HepG2 (cell line): ENCODE measurements at regions not wholly inside any gene's neighbourhood (a gene's known extent, or its start where the extent isn't known, plus 50 kb on each side); places are given as distances from the start of the nearest gene placed in this dataset.

Experiments
- ATAC-seq: fragments of 200-7000 bp; cut with Tn5 transposase; 3 replicates; pipeline ENCODE4 v1.9.1; 2020; ENCODE audit warnings: mild to moderate bottlenecking, moderate library complexity
- BruUV-seq: library from RNA; stranded (reverse); fragments of 400-500 nt; replicated peaks from 2 replicates; lab custom pipeline; 2021; lab: Mats Ljungman, UMichigan
- CTCF ChIA-PET: fragments of 300-600 bp; formaldehyde crosslinking; extraction: SDS; loops from one replicate; lab custom pipeline; 2021; ENCODE audit warnings: low total read pairs, inconsistent platforms, low intra/inter-chr PET ratio; lab: Yijun Ruan, JAX
- POLR2A ChIA-PET: fragments of 350-600 bp; sonication (Branson Sonifier 250); formaldehyde crosslinking; loops from one replicate; lab custom pipeline; 2020; ENCODE audit warnings: antibody characterized with exemption, inconsistent platforms; lab: Yijun Ruan, JAX
- DNase-seq: peaks from one replicate; pipeline ENCODE4 v3.0.0-alpha.2; 2015; ENCODE audit warnings: low spot score
- FAIRE-seq: peaks from 3 replicates; lab custom pipeline; 2011; peaks lifted over from hg19 to GRCh38; lab: Jason Lieb, UNC
- H2AFZ ChIP-seq: one replicate; pipeline ENCODE4 v1.6.1; 2011; ENCODE audit warnings: low read length, inconsistent platforms
- H3K27ac ChIP-seq: fragments of 300-600 bp; 3 replicates; pipeline ENCODE4 v1.8.0; 2011; ENCODE audit warnings: mixed run types, mild to moderate bottlenecking, mixed read lengths, low read length, inconsistent platforms; ENCODE audit not compliant: insufficient read depth; ENCODE audit errors: extremely low read length
- H3K27me3 ChIP-seq, 2 experiments: fragments of 200-600 bp in 1 of 2; 2 replicates in 1 of 2; 3 replicates in 1 of 2; pipeline versions ENCODE4 v1.6.0 to v1.8.0; 2011; ENCODE audit warnings: low read length in 2 of 2, mild to moderate bottlenecking in 2 of 2, moderate library complexity in 2 of 2, inconsistent platforms in 1 of 2; ENCODE audit not compliant: insufficient read depth in 2 of 2, control insufficient read depth in 1 of 2
- H3K36me3 ChIP-seq, 2 experiments: fragments of 200-600 bp in 1 of 2; replicated peaks in 1 of 2; 2 replicates in 1 of 2; 3 replicates in 1 of 2; pipeline versions ENCODE4 v1.5.1 to v1.8.0; 2011; ENCODE audit warnings: low read length in 2 of 2, inconsistent platforms in 1 of 2; ENCODE audit not compliant: insufficient read depth in 2 of 2, control insufficient read depth in 1 of 2
- H3K4me1 ChIP-seq: 2 replicates; pipeline ENCODE4 v1.5.1; 2012; ENCODE audit warnings: low read length, inconsistent platforms; ENCODE audit not compliant: insufficient read depth
- H3K4me2 ChIP-seq: 2 replicates; pipeline ENCODE4 v1.6.0; 2011; ENCODE audit warnings: low read depth, low read length, inconsistent platforms
- H3K4me3 ChIP-seq, 3 experiments: fragments of 200-600 bp in 1 of 3; sonication (generic), shearing (Covaris generic) in 1 of 3; replicated peaks in 1 of 3; 2 replicates each; pipeline ENCODE4 v1.5.1; 2011 to 2016; ENCODE audit warnings: low read length in 3 of 3, inconsistent platforms in 2 of 3, low read depth in 2 of 3, mild to moderate bottlenecking in 2 of 3, control low read depth in 1 of 3, mixed read lengths in 1 of 3; ENCODE audit not compliant: insufficient read depth in 1 of 3
- H3K79me2 ChIP-seq: one replicate; pipeline ENCODE4 v1.6.1; 2011; ENCODE audit warnings: low read length, inconsistent platforms; ENCODE audit not compliant: insufficient read depth
- H3K9ac ChIP-seq: 2 replicates; pipeline ENCODE4 v1.6.0; 2011; ENCODE audit warnings: mild to moderate bottlenecking, low read depth, low read length, inconsistent platforms; ENCODE audit not compliant: insufficient read depth
- H3K9me3 ChIP-seq: 2 replicates; pipeline ENCODE4 v1.5.1; 2012; ENCODE audit warnings: mild to moderate bottlenecking, low read length
- H4K20me1 ChIP-seq: 2 replicates; pipeline ENCODE4 v1.6.0; 2011; ENCODE audit warnings: inconsistent platforms, mild to moderate bottlenecking, low read length, moderate library complexity; ENCODE audit not compliant: insufficient read depth
- GTF3A ChIP-seq: sonication (generic); formaldehyde crosslinking; conservative IDR thresholded peaks from 2 replicates; pipeline ENCODE4 v1.4.0; 2020; ENCODE audit warnings: mild to moderate bottlenecking, missing genetic modification reagents
- KAT2B ChIP-seq: fragments of 150-350 bp; IDR thresholded peaks from 2 replicates; pipeline ENCODE4 v1.6.1; 2014; ENCODE audit warnings: low read depth, low read length, borderline replicate concordance
- PAF1 ChIP-seq: IDR thresholded peaks from 2 replicates; pipeline ENCODE4 v1.6.1; 2016; ENCODE audit warnings: missing genetic modification reagents, missing compliant biosample characterization
- SMAD3 ChIP-seq: sonication (generic); formaldehyde crosslinking; IDR thresholded peaks from 2 replicates; pipeline ENCODE4 v1.4.0; 2020; ENCODE audit warnings: missing genetic modification reagents
- SNRNP70 ChIP-seq: fragments of 200-400 bp; formaldehyde crosslinking; IDR thresholded peaks from 2 replicates; pipeline ENCODE4 v1.6.1; 2017; ENCODE audit warnings: mild to moderate bottlenecking, low read depth, low read length, moderate library complexity
- ZNF121 ChIP-seq: sonication (generic); formaldehyde crosslinking; IDR thresholded peaks from 2 replicates; pipeline ENCODE4 v1.5.0; 2020; ENCODE audit warnings: mild to moderate bottlenecking, missing genetic modification reagents
- ZNF331 ChIP-seq: sonication (generic); formaldehyde crosslinking; IDR thresholded peaks from 2 replicates; pipeline ENCODE4 v1.4.0; 2020; ENCODE audit warnings: missing genetic modification reagents
- ZNF34 ChIP-seq: sonication (generic); formaldehyde crosslinking; IDR thresholded peaks from 2 replicates; pipeline ENCODE4 v1.4.0; 2020; ENCODE audit warnings: mild to moderate bottlenecking, missing genetic modification reagents, borderline replicate concordance
- ZNF354B ChIP-seq: sonication (generic); formaldehyde crosslinking; IDR thresholded peaks from 2 replicates; pipeline ENCODE4 v1.8.0; 2022; ENCODE audit warnings: mild to moderate bottlenecking, missing genetic modification reagents
- WGBS: methylation state at CpG from one replicate; pipeline ENCODE4 v1.1.6; 2017; ENCODE audit warnings: low lambda C conversion rate; 5-methylcytosine and 5-hydroxymethylcytosine counted together
- in situ Hi-C: cut with HindIII; loops from 2 replicates; pipeline ENCODE4 v1.10.0; 2017; ENCODE audit warnings: low pct_unique_long_range_greater_than_20kb; ENCODE audit not compliant: extremely low pct_ligation_motif_present
- intact Hi-C: fragments of 100-400 bp; cut with micrococcal nuclease; formaldehyde crosslinking; loops from one replicate; pipeline ENCODE4 v1.10.0; 2022; ENCODE audit not compliant: unreplicated experiment
- TF ChIP-seq, protein P1 (sequence below): sonication (generic); formaldehyde crosslinking; IDR thresholded peaks from 2 replicates; pipeline ENCODE4 v1.4.0; 2020; ENCODE audit warnings: missing genetic modification reagents
- TF ChIP-seq, protein P2 (sequence below): sonication (generic); formaldehyde crosslinking; IDR thresholded peaks from 2 replicates; pipeline ENCODE4 v1.5.1; 2020; ENCODE audit warnings: missing genetic modification reagents, mild to moderate bottlenecking, borderline replicate concordance
- TF ChIP-seq, protein P3 (sequence below): sonication (generic); formaldehyde crosslinking; IDR thresholded peaks from 2 replicates; pipeline ENCODE4 v1.8.1; 2023; ENCODE audit warnings: mild to moderate bottlenecking, missing genetic modification reagents
- TF ChIP-seq, protein P4 (sequence below): sonication (generic); formaldehyde crosslinking; IDR thresholded peaks from 2 replicates; pipeline ENCODE4 v1.8.1; 2022; ENCODE audit warnings: low read depth, mild to moderate bottlenecking, missing genetic modification reagents

DNA sequence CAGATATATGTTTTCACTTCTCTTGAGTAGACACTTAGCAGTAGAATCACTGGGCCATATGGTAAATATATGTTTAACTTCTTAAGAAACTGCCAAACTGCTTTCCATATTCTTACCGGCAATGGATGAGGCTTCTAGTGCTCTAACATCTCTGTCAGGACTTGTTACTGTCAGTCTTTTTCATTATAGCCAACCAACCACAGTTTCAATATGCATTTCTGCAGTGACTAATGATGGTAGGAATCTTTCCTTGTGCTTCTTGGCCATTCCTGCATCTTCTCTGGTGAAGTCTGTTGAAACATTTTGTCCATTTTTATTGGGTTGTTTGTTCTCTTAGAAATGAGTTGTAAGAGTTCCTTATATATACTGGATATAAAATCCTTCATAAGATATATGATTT lies 66.0 kb upstream of the SYNDIG1 start (continued):
- TF ChIP-seq GTF3A = no peak
- TF ChIP-seq ZNF121 (CRISPR knock-in tag) = no peak
- no peak for TF ChIP-seq SNRNP70
- no peak for TF ChIP-seq KAT2B
- TF ChIP-seq, protein P1, sequence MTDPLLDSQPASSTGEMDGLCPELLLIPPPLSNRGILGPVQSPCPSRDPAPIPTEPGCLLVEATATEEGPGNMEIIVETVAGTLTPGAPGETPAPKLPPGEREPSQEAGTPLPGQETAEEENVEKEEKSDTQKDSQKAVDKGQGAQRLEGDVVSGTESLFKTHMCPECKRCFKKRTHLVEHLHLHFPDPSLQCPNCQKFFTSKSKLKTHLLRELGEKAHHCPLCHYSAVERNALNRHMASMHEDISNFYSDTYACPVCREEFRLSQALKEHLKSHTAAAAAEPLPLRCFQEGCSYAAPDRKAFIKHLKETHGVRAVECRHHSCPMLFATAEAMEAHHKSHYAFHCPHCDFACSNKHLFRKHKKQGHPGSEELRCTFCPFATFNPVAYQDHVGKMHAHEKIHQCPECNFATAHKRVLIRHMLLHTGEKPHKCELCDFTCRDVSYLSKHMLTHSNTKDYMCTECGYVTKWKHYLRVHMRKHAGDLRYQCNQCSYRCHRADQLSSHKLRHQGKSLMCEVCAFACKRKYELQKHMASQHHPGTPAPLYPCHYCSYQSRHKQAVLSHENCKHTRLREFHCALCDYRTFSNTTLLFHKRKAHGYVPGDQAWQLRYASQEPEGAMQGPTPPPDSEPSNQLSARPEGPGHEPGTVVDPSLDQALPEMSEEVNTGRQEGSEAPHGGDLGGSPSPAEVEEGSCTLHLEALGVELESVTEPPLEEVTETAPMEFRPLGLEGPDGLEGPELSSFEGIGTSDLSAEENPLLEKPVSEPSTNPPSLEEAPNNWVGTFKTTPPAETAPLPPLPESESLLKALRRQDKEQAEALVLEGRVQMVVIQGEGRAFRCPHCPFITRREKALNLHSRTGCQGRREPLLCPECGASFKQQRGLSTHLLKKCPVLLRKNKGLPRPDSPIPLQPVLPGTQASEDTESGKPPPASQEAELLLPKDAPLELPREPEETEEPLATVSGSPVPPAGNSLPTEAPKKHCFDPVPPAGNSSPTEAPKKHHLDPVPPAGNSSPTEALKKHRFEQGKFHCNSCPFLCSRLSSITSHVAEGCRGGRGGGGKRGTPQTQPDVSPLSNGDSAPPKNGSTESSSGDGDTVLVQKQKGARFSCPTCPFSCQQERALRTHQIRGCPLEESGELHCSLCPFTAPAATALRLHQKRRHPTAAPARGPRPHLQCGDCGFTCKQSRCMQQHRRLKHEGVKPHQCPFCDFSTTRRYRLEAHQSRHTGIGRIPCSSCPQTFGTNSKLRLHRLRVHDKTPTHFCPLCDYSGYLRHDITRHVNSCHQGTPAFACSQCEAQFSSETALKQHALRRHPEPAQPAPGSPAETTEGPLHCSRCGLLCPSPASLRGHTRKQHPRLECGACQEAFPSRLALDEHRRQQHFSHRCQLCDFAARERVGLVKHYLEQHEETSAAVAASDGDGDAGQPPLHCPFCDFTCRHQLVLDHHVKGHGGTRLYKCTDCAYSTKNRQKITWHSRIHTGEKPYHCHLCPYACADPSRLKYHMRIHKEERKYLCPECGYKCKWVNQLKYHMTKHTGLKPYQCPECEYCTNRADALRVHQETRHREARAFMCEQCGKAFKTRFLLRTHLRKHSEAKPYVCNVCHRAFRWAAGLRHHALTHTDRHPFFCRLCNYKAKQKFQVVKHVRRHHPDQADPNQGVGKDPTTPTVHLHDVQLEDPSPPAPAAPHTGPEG (CRISPR knock-in tag) = no peak

DNA sequence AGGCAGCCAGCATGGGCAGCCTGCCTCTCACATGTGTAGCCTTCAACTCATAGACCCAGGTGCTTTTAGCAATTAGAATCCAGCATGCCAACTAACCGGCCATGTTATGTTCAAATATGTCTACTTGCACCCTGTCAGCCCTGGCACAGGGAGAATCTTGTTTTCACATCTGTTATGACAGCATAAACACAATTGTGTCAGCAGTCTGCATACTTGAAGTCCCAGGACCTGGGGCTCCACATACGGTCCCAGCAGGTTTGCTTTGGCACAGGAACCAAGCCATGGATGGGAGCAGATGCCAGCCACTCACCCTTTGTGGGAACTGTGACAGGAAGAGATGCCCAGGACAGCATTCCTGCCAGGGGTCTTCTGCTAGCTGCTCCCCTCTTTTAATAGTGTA lies 67.2 kb upstream of the SYNDIG1 start:
- BruUV-seq = no TSS peak
- POLR2A ChIA-PET = no interaction called here
- no peak for FAIRE-seq
- TF ChIP-seq ZNF34 (no peak), SMAD3 (CRISPR knock-in tag) (no peak), PAF1 (no peak), ZNF354B (CRISPR knock-in tag) (no peak), ZNF331 (CRISPR knock-in tag) (no peak)
- TF ChIP-seq, protein P2, sequence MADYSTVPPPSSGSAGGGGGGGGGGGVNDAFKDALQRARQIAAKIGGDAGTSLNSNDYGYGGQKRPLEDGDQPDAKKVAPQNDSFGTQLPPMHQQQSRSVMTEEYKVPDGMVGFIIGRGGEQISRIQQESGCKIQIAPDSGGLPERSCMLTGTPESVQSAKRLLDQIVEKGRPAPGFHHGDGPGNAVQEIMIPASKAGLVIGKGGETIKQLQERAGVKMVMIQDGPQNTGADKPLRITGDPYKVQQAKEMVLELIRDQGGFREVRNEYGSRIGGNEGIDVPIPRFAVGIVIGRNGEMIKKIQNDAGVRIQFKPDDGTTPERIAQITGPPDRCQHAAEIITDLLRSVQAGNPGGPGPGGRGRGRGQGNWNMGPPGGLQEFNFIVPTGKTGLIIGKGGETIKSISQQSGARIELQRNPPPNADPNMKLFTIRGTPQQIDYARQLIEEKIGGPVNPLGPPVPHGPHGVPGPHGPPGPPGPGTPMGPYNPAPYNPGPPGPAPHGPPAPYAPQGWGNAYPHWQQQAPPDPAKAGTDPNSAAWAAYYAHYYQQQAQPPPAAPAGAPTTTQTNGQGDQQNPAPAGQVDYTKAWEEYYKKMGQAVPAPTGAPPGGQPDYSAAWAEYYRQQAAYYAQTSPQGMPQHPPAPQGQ = no peak
- TF ChIP-seq, protein P3, sequence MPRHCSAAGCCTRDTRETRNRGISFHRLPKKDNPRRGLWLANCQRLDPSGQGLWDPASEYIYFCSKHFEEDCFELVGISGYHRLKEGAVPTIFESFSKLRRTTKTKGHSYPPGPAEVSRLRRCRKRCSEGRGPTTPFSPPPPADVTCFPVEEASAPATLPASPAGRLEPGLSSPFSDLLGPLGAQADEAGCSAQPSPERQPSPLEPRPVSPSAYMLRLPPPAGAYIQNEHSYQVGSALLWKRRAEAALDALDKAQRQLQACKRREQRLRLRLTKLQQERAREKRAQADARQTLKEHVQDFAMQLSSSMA (CRISPR knock-in tag) = no peak
- TF ChIP-seq, protein P4, sequence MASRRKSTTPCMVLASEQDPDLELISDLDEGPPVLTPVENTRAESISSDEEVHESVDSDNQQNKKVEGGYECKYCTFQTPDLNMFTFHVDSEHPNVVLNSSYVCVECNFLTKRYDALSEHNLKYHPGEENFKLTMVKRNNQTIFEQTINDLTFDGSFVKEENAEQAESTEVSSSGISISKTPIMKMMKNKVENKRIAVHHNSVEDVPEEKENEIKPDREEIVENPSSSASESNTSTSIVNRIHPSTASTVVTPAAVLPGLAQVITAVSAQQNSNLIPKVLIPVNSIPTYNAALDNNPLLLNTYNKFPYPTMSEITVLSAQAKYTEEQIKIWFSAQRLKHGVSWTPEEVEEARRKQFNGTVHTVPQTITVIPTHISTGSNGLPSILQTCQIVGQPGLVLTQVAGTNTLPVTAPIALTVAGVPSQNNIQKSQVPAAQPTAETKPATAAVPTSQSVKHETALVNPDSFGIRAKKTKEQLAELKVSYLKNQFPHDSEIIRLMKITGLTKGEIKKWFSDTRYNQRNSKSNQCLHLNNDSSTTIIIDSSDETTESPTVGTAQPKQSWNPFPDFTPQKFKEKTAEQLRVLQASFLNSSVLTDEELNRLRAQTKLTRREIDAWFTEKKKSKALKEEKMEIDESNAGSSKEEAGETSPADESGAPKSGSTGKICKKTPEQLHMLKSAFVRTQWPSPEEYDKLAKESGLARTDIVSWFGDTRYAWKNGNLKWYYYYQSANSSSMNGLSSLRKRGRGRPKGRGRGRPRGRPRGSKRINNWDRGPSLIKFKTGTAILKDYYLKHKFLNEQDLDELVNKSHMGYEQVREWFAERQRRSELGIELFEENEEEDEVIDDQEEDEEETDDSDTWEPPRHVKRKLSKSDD (CRISPR knock-in tag) = no peak

More for the DNA sequence above, 67.2 kb upstream of the SYNDIG1 start:
- H2AFZ ChIP-seq = no peak overlapping the region
- H4K20me1 ChIP-seq = no peaks in the 10 kb centered on the region
- ATAC-seq = no peak
- no peaks in the 10 kb centered on the region for H3K9me3 ChIP-seq
- no peaks in the 10 kb centered on the region for H3K36me3 ChIP-seq
- no peak for DNase-seq
- intact Hi-C loops = no loop called here
- in situ Hi-C loops = no loop called here
- H3K4me3 ChIP-seq = no peak overlapping the region
- H3K27ac ChIP-seq = no peak overlapping the region
- no peak overlapping the region for H3K9ac ChIP-seq
- CTCF ChIA-PET = no interaction called here
- WGBS = 5% methylated on average over 2 of the region's 2 CpGs
- H3K4me2 ChIP-seq = no peak overlapping the region
- H3K79me2 ChIP-seq = no peaks in the 10 kb centered on the region
- no peaks in the 10 kb centered on the region for H3K4me1 ChIP-seq
- no peaks in the 10 kb centered on the region for H3K27me3 ChIP-seq
